ENCODE measurements at regions not wholly inside any gene's neighbourhood (a gene's known extent, or its start where the extent isn't known, plus 50 kb on each side); places are given as distances from the start of the nearest gene placed in this dataset.

DNA sequence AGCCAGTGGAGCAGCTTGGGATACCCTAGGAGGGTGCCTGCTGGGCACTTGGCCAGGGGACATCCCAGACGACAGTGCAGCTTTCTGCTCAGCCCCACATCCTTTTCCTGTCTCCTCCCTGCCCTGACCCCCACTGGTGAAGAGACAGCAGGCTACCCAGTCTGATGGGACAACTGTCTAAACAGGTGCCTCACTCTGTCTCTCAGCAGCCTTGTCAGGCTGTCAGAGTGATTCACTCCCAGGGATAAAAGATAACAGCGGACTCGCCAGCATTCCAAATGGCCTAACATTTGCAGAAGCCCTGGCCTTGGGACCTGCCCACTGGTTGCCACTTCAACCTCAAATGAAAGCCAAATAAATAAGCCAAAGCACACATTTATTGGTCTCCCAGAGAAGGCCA is 318.6 kb upstream of the PLET1 start:
- Mint-ChIP-seq H3K27me3 (ENCODE audit: low read depth) (peaks cover 2% of the 10 kb centered on the region), H3K27ac (no peak overlapping the region), H3K36me3 (no peaks in the 10 kb centered on the region), H3K4me1 (peaks cover 13% of the 10 kb centered on the region), H3K9me3 (peaks cover 4% of the 10 kb centered on the region), H3K4me3 (no peak overlapping the region)
- DNase-seq (ENCODE audit: low spot score in 2 of 2, unreplicated experiment in 2 of 2) = no peak
- TF ChIP-seq, protein P1, sequence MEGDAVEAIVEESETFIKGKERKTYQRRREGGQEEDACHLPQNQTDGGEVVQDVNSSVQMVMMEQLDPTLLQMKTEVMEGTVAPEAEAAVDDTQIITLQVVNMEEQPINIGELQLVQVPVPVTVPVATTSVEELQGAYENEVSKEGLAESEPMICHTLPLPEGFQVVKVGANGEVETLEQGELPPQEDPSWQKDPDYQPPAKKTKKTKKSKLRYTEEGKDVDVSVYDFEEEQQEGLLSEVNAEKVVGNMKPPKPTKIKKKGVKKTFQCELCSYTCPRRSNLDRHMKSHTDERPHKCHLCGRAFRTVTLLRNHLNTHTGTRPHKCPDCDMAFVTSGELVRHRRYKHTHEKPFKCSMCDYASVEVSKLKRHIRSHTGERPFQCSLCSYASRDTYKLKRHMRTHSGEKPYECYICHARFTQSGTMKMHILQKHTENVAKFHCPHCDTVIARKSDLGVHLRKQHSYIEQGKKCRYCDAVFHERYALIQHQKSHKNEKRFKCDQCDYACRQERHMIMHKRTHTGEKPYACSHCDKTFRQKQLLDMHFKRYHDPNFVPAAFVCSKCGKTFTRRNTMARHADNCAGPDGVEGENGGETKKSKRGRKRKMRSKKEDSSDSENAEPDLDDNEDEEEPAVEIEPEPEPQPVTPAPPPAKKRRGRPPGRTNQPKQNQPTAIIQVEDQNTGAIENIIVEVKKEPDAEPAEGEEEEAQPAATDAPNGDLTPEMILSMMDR (IDR thresholded peaks at IDR 0.05; ENCODE audit: unreplicated experiment) = no peak

DNA sequence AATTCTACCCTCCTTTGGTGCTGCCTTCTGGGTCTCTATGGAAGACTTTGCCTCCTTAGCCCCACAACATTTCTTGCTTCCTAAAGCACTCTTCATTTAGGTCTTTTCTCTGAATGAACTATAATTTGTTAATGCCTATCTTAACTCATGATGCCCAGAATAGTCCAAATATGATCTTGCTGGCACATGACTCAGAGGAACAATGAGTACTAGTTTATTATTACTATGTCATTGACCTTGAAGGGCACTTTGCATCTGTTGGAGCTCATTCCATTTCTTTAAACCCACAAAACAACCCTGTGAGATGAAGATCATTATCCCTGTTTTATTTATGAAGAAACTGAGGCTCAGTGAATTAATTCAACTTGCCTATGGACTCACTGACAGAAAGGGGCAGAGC is 320.2 kb upstream of the PLET1 start:
- Mint-ChIP-seq H3K27ac (no peak overlapping the region), H3K27me3 (ENCODE audit: low read depth) (peaks cover 2% of the 10 kb centered on the region), H3K9me3 (peaks cover 4% of the 10 kb centered on the region), H3K4me1 (peaks cover 17% of the 10 kb centered on the region), H3K36me3 (no peaks in the 10 kb centered on the region), H3K4me3 (no peak overlapping the region)
- DNase-seq (ENCODE audit: low spot score in 2 of 2, unreplicated experiment in 2 of 2) = no peak
- TF ChIP-seq, protein P1 (IDR thresholded peaks at IDR 0.05; ENCODE audit: unreplicated experiment) = no peak

DNA sequence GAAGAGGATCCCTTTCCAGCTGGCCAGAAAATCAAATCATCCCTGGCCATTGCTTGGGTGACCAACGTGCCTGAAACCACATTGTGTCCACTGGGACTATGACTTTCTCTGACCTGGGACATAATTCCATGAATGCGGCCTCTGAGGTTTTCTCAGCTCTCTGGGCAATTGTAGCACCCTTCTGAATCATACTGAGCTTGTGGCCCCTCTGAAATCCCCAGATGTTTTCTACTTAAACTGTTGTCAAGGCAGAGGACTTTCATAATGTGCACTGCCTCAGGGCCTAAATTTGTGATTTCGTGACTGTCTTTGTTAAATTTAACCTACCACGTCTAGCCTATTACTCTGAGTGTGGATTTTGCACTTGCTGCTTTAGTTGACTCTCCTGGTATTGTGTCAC is 321.1 kb upstream of the PLET1 start:
- no peak overlapping the region for H3K27ac Mint-ChIP-seq
- no peak overlapping the region for H3K4me3 Mint-ChIP-seq
- DNase-seq (ENCODE audit: low spot score in 2 of 2, unreplicated experiment in 2 of 2) = no peak
- H3K36me3 Mint-ChIP-seq = no peaks in the 10 kb centered on the region
- peaks cover 4% of the 10 kb centered on the region for H3K9me3 Mint-ChIP-seq
- peaks cover 2% of the 10 kb centered on the region for H3K27me3 Mint-ChIP-seq (ENCODE audit: low read depth)
- peaks cover 20% of the 10 kb centered on the region for H3K4me1 Mint-ChIP-seq
- TF ChIP-seq, protein P1 (IDR thresholded peaks at IDR 0.05; ENCODE audit: unreplicated experiment) = no peak

DNA sequence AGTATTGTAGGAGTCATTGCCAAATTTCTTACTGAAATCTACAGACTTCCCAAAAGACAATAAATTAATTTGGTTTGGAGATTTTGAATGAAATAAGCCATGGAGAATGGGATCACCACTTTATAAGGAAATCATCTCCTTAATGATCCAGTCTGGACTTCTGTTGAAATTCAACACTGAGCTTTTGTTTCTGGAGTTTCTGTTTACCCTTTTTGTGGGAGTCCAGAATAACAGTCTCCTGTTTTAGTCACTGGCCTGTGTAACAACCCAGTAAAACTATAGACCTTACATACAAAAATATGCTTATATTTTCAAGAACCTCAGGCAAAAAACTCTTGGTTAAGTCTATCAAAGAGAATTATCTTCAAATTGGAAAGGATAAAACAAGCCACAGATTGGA is 321.7 kb upstream of the PLET1 start:
- DNase-seq (ENCODE audit: low spot score in 2 of 2, unreplicated experiment in 2 of 2) = no peak
- no peaks in the 10 kb centered on the region for H3K36me3 Mint-ChIP-seq
- peaks cover 20% of the 10 kb centered on the region for H3K4me1 Mint-ChIP-seq
- TF ChIP-seq, protein P1 (IDR thresholded peaks at IDR 0.05; ENCODE audit: unreplicated experiment) = no peak
- peaks cover 4% of the 10 kb centered on the region for H3K9me3 Mint-ChIP-seq
- no peak overlapping the region for H3K4me3 Mint-ChIP-seq
- no peak overlapping the region for H3K27ac Mint-ChIP-seq
- H3K27me3 Mint-ChIP-seq (ENCODE audit: low read depth) = peaks cover 2% of the 10 kb centered on the region

DNA sequence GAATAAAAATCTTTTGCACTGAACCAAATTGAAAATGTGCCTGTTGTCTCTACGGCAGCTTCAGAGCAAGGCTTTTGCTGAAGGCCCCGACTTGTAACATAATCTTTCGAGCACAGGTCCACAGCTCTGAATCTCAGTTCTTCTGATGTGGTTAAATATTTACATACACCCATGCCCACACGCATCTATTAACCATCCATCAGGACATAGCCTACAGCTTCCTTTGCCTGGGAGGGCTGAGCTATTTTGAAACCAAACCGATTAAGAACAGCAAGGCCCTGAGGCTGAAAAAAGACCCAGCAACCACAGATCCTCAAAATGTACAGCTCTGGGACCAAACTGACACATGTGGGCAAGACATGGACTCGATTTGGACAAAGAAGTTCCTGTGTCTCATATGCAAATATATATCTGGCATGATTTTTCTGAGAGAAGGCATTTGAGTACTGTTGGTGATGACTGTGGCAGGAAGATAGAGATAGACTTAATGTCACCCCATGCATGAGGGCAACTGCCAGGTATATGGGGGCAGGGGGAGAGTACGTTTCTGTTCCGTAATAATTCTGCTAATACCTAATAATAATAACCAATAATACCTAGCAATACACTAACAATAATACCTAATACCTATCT is 322.7 kb upstream of the PLET1 start:
- Mint-ChIP-seq H3K27me3 (ENCODE audit: low read depth) (peaks cover 2% of the 10 kb centered on the region), H3K9me3 (peaks cover 4% of the 10 kb centered on the region), H3K36me3 (no peaks in the 10 kb centered on the region)

More for the DNA sequence above, 322.7 kb upstream of the PLET1 start:
- H3K27ac Mint-ChIP-seq = no peak overlapping the region
- H3K4me1 Mint-ChIP-seq = peaks cover 26% of the 10 kb centered on the region
- DNase-seq (ENCODE audit: low spot score in 2 of 2, unreplicated experiment in 2 of 2) = no peak
- TF ChIP-seq, protein P1 (IDR thresholded peaks at IDR 0.05; ENCODE audit: unreplicated experiment) = no peak
- no peak overlapping the region for H3K4me3 Mint-ChIP-seq

All from mesothelial cell of epicardium (in vitro differentiated cells).